GM18505 (cell line): ENCODE measurements at regions not wholly inside any gene's neighbourhood (a gene's known extent, or its start where the extent isn't known, plus 50 kb on each side); places are given as distances from the start of the nearest gene placed in this dataset.
A peak's percentile ranks its signal among the peaks of the same experiment; 100 is the strongest.

Experiments
- ATAC-seq: cut with Tn5 transposase; IDR thresholded peaks from one replicate; pipeline ENCODE4 v1.9.1; 2021; ENCODE audit not compliant: unreplicated experiment
- POLR2A ChIP-seq: IDR thresholded peaks from 4 replicates; pipeline ENCODE4 v1.6.1; 2011; ENCODE audit warnings: borderline replicate concordance; ENCODE audit not compliant: insufficient read depth, insufficient read length; ENCODE audit errors: extremely low read depth

DNA sequence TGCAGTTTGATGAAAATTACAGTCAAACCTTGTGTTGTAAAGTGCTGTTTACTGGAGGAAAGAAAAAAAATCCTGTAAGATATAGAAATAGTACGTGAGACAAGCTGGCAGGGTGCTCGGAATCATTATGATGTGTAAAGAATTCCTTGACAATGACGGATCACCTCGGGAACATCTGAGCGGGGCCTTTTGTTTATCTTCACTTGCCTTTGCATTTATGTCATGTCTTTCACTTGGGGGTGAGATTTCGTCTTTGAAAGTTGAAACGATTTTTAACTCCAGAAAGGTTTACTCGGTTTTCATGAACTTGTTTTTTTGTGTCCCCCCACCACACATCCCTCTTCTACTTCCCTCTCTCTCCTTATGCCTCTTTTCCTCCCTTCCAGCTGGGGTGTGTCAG is 128.3 kb upstream of the VEPH1 start:
- ATAC-seq, result no peak
- no peak for TF ChIP-seq POLR2A

DNA sequence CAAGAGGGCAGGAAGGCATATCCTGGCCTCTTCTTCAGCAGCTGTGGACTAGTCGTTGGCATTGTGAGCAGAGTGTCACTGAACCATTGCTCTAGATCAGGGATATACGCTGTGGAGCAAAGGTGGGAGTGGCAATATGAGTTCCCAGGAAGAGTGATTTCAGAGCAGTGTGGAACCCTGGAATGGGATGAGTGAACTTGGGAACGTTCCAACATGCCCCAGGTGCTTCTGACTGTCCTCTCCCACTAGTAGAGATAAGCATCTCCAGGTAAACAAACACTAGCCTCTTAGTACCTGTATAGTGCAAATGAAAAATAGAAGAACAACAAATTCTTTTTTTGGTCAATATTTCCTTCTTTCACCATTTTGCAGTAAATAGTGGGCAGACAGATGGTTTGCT is 123.6 kb upstream of the VEPH1 start:
- TF ChIP-seq POLR2A, result no peak
- no peak for ATAC-seq

DNA sequence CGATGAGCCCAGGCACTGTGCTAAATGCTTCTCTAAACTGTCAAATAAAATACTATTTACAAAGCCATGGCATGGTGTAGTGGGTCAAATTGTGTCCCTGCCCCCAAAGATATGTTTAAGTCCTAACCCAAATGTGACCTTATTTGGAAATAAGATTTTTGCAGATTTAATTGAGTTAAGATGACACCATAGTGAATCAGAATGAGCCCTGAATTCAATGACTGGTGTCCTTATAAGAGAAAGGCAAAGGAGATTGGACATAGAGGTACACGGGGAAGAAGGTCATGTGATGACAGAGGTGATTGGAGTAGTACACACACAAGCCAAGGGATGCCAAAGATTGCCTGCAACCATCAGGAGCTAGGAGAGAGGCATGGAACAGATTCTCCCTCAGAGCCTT is 121.6 kb upstream of the VEPH1 start:
- no peak for TF ChIP-seq POLR2A
- ATAC-seq, result no peak

DNA sequence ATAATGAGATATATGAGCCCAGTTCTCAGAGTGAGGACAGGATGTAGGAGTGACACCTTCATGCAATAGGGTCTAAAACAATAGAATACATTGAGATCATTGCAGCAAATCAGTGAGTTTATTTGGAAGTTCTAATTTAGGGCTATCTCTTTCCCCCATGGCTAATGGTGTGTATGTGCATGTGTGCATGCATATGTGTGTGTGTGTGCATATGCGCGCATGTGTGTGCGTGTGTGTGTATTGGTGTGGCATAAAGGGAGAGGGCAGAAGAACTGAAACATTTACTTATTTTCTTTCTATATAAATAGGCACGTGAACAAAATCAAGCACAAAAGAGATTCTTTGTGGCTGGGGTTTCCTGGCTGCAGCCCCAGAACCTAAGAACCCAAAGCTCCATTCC is 115.7 kb upstream of the VEPH1 start:
- no peak for TF ChIP-seq POLR2A
- ATAC-seq, result no peak

DNA sequence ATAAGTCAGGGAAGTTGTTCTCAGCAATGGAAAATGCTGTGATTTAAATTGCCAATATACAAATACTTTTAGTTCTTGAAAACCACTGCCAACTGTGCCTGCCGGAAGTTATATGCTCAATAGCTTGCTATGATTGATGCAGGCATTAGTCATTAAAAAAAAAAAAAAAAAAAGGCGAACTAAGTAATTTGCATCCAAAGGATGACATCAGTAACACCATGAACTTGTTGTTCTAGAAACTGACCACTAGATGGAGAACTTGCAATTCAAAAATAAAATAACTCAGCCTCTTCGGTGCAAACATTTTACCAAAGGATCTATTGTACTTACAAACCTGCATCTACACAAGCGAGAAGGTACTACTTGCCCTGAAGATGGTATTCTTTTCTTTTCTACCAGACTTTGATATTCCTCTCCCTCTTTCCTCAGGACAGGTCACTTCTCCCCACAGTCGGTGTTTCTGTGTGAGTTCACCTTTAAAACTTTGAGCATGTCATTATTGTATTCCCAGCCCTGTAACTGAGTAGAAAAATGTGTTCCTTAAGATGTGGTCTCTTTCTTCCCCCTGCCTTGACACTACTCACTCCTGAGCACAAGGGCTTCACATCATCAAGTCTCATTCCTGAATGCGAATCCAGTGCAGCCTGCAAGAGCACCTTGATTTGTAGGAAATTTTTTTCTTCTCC is 115.0 kb upstream of the VEPH1 start:
- no peak for TF ChIP-seq POLR2A
- no peak for ATAC-seq

DNA sequence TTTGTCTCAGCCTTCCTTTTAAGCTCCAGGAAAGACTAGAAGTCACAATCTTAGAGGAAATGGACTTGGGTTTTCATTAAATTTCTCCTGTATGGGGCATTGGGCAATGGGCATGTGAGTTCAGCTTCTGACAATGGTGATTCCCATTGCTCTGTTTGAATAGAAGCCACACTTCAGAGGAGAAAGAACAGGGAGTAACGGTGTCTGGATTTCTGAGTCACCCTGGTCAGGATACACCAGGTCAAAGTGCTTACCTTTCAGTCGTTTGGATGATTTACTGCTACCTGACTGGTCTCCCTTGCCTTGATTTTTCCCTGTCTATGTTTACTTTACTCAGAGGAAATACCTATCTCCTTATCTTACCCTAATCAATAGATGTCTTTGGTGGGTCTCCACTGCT is 111.7 kb upstream of the VEPH1 start:
- TF ChIP-seq POLR2A, result no peak
- no peak for ATAC-seq

DNA sequence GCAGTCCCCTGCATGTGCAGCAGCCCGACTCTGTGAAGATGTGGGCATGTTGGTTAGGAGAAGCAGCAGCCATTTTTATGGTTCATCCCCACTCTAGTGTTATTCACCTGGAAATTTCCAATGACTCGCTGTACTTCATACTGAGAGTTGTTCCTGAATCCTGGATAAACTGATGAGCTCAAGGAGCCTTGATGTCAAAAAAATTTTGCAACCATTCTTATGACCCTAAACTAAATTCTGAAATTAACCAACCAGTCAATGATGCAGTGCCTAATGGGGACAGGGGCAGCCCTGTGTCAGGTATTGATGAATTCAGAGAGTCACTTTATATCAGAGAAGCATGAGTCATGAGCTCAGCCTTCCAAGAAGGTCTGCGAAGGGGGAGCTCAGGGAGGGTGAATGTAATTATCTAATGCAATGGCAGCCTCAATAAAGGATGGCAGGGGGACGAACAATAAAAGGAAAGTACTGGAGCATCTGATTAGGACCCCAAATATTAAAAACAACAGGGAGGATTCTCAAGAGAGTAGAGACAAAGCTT is 108.4 kb upstream of the VEPH1 start:
- no peak for ATAC-seq
- TF ChIP-seq POLR2A, result no peak

DNA sequence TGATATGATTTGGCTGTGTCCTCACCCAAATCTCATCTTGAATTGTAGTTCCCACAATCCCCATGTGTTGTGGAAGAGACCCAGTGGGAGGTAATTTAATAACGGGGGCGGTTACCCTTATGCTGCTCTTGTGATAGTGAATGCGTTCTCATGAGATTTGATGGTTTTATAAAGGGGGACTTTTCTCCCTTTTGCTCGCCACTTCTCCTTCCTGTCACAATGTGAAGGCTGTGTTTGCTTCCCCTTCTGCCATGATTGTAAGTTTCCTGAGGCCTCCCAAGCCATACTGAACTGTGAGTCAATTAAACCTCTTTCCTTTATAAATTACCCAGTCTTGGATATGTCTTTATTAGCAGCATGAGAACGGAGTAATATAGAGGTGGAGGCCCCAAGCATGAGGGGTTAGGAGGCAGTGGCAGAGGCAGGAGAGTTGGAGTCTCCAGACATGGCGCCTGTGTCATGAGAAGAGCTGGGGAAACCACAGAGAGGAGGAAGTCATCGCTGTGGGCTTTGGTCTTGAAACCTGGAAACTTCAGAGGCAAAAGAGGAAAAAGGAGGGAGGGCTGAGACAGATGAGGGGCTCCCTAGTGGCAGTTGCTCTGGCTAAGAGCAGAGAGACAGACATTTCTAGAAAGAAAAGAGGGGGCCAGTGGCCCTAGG is 107.8 kb upstream of the VEPH1 start:
- no peak for ATAC-seq
- no peak for TF ChIP-seq POLR2A

DNA sequence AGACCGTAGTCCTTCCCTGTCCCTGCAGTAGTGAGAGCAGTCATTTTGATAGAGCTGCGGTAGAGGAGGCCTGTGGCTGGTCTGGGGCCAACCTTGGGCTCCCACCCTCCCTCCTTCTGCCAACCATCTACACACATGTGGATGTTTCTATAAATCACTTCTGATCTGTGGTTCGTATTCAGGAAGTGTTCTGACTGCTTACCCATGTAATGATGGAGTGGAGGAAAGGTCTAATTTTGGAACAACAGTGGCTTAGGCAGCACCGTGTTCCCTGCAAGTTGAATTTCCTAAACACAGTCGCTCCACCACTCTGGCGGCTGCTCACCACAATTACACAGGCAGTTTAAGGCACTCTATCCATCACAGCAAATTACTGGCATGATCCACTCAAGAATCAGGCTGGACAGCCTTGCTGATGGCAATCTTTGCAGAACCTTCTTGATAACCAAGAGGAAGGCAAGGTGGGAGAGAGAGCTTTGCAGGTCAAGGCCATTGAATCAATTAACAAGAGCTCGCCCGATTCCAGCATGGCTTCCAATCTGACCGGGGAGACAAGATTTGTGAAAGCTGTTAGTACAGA is 104.7 kb upstream of the VEPH1 start:
- no peak for ATAC-seq

DNA sequence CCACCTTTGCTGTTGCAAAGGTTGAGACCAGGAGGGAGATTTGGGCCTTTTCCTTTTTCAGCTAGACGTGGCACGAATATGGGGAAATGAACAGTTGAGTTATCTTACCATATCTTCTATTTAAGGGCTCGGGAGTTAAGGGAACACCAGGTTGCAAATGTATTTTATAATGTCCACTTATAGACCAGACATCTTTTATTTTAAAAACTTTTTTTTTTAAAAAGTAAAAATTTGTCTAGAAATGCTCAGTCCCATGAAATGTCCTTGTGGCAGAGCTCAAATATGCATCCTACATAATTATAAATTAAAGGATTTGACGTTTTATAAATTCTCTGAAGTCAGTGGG is 103.6 kb upstream of the VEPH1 start:
- ATAC-seq, result no peak
- TF ChIP-seq POLR2A, result no peak

More for the DNA sequence above, 104.7 kb upstream of the VEPH1 start:
- TF ChIP-seq POLR2A, result no peak

DNA sequence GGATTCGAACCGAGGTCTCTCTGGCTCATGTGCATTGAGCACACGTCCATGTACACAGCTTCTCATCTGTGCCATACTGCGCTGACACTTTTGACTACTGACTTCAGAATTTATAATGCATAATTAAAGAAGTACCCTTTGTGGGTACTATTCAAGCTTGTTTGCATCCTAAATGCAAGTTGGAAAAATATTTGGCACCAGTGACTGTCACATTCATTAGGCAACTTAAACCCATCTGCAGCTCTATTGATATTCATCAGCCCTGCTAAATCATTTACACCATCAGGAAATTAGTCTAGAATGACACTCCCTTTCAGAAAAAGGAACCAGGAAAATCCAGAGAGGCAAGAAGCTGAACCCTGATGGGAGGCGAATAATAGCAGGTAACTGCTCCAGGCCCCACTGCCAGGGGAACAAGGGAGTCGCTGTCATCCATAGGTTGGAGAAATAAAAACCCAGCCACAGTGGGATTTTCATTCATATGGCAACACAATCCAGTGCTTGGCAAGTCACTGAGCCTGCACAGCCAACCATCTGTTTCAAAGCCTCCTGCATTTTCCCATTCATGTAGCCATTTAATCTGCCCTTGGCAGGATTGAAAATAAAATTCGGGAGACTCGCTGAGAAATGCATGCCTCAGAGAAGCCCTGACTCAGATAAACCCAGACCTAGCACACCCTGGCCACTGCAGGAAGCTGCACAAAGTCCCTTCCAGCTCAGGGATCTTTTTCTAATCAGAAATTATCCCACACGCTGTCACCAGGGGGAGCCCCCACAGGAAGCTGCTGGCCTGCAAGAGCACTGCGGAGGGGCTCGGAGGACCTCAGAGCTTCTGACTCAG is 103.0 kb upstream of the VEPH1 start:
- no peak for TF ChIP-seq POLR2A
- peak; percentile 98 for ATAC-seq

DNA sequence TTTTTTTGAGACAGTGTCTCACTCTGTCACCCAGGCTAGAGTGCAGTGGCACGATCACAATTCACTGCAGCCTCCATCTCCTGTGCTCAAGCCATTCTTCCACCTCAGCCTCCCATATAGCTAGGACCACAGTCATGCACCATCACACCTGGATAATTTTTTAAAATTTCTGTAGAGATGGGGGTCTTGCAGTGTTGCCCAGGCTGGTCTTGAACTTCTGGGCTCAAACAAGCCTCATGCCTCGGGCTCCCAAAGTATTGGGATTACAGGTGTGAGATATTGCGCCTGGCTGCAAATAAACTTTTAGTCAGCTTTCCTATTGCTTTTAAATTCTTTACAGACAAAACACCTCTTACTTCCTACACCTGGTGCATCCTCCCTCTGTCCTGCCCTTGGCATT is 102.1 kb upstream of the VEPH1 start:
- TF ChIP-seq POLR2A, result no peak
- no peak for ATAC-seq

DNA sequence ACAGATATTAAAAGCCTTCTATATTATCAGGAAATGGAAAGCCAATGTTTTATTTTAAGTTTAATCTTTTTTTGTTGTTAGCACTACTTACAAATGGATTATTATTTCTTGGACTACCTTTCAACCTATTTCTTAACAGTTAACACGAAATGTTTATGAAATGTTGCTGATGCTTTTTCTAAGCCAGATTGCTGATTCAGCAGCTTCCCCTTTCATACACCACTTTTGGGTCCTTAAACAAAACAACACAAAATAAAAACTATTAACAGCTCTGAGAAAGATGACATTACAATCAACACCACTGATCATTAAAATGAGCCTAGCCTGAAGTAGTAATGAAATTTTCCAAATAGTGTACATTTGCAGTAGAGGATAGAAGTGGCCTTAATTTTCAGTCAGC is 99.2 kb upstream of the VEPH1 start:
- ATAC-seq, result no peak

DNA sequence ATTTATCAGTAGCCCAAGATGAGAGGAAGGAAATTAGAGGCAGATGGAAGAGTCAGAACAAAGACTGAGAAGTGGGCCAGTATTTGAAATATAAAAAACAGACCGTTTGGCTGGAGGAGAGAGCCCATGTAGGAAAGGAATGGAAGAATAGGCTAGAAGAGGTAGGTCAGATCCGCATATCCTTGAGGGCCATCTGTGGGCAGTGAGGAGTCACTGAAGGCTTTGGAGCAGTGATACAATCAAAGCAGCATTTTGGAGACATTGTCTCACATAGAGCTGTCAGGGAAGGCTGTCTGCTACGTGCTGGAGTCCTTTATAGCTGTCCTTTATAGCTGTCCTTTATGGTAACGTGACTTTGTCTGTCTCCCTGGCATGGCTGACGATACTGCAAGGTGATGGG is 92.0 kb upstream of the VEPH1 start:
- ATAC-seq, result no peak
- TF ChIP-seq POLR2A, result no peak

More for the DNA sequence above, 99.2 kb upstream of the VEPH1 start:
- TF ChIP-seq POLR2A, result no peak

DNA sequence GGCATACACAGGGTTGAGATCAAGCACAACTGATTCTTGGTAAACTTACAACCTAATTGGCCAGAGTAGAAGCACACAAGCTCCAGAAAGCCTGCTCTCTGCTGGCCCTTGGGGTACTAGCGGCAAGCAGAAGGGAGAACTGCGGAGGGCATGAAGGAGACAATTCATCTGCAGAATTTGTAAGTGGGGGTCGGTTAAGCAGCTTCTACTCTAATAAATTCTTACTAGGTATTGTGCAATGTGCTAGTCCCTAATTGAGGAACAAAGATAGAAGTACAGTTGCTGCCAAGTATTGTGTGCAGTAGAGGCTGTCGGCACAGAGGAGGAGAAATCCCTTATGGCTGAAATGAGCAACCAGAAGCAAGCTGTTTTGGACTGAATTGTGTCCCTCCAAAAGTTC is 91.2 kb upstream of the VEPH1 start:
- no peak for TF ChIP-seq POLR2A
- no peak for ATAC-seq
